ENCODE measurements at regions not wholly inside any gene's neighbourhood (a gene's known extent, or its start where the extent isn't known, plus 50 kb on each side); places are given as distances from the start of the nearest gene placed in this dataset.

- TF ChIP-seq, protein P1, sequence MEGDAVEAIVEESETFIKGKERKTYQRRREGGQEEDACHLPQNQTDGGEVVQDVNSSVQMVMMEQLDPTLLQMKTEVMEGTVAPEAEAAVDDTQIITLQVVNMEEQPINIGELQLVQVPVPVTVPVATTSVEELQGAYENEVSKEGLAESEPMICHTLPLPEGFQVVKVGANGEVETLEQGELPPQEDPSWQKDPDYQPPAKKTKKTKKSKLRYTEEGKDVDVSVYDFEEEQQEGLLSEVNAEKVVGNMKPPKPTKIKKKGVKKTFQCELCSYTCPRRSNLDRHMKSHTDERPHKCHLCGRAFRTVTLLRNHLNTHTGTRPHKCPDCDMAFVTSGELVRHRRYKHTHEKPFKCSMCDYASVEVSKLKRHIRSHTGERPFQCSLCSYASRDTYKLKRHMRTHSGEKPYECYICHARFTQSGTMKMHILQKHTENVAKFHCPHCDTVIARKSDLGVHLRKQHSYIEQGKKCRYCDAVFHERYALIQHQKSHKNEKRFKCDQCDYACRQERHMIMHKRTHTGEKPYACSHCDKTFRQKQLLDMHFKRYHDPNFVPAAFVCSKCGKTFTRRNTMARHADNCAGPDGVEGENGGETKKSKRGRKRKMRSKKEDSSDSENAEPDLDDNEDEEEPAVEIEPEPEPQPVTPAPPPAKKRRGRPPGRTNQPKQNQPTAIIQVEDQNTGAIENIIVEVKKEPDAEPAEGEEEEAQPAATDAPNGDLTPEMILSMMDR (IDR thresholded peaks at IDR 0.05; ENCODE audit: insufficient read depth, low read depth, low read length), result no peak
- no peak for TF ChIP-seq EZH2 (IDR thresholded peaks at IDR 0.05; ENCODE audit: insufficient read depth, low read length)
Measured at GRCh38 chr9:91061506-91061905, 259.9 kb downstream of the SYK start.

All from astrocyte (in vitro differentiated cells and primary cell).